K562 (cell line): ENCODE measurements at regions not wholly inside any gene's neighbourhood (a gene's known extent, or its start where the extent isn't known, plus 50 kb on each side); places are given as distances from the start of the nearest gene placed in this dataset.

Source experiments
- ATAC-seq: fragments of 200-7000 bp; cut with Tn5 transposase; 3 replicates; pipeline ENCODE4 v1.9.1; 2020; ENCODE audit warnings: moderate library complexity
- BruUV-seq: library from RNA; stranded (reverse); fragments of 400-500 nt; replicated peaks from 2 replicates; lab custom pipeline; 2021; lab: Mats Ljungman, UMichigan
- CTCF ChIA-PET: fragments of 300-600 bp; formaldehyde crosslinking; extraction: SDS; loops from one replicate; lab custom pipeline; 2021; ENCODE audit warnings: low intra/inter-chr PET ratio; lab: Yijun Ruan, JAX
- POLR2A ChIA-PET: fragments of 300-600, 350-650 bp; sonication (Branson Sonifier 250); formaldehyde crosslinking; extraction: SDS; loops from one replicate; lab custom pipeline; 2021; ENCODE audit warnings: antibody characterized with exemption, inconsistent platforms; lab: Yijun Ruan, JAX
- DNase-seq, 4 experiments: peaks; one replicate each; pipeline versions ENCODE4 v3.0.0 to v3.0.0-alpha.2; 2011 to 2018; ENCODE audit warnings: low spot score in 3 of 4, mixed read lengths in 3 of 4; ENCODE audit errors: extremely low read depth in 1 of 4
- FAIRE-seq: peaks from 2 replicates; lab custom pipeline; 2011; peaks lifted over from hg19 to GRCh38; lab: Jason Lieb, UNC
- H2AFZ ChIP-seq: 2 replicates; pipeline ENCODE4 v1.6.0; 2011; ENCODE audit warnings: low read depth, low read length, control low read depth, inconsistent platforms
- H3K27ac ChIP-seq: fragments of 200-600 bp; 3 replicates; pipeline ENCODE4 v1.8.0; 2011; ENCODE audit warnings: low read depth, mild to moderate bottlenecking, control low read depth, inconsistent platforms, low read length, moderate library complexity, mixed read lengths; ENCODE audit errors: extremely low read depth
- H3K27me3 ChIP-seq, 2 experiments: fragments of 300-600 bp in 1 of 2; 2 replicates in 1 of 2; 3 replicates in 1 of 2; pipeline versions ENCODE4 v1.6.0 to v1.8.0; 2011; ENCODE audit warnings: inconsistent platforms in 2 of 2, low read length in 2 of 2, mild to moderate bottlenecking in 1 of 2, mixed read lengths in 1 of 2, moderate library complexity in 1 of 2; ENCODE audit not compliant: control insufficient read depth in 2 of 2, insufficient read depth in 2 of 2
- H3K36me3 ChIP-seq: fragments of 300-600 bp; 3 replicates; pipeline ENCODE4 v1.8.0; 2011; ENCODE audit warnings: mild to moderate bottlenecking, low read length, inconsistent platforms; ENCODE audit not compliant: control insufficient read depth, insufficient read depth
- H3K4me1 ChIP-seq, 2 experiments: fragments of 200-600 bp in 1 of 2; replicated peaks in 1 of 2; 2 replicates in 1 of 2; 3 replicates in 1 of 2; pipeline versions ENCODE4 v1.5.1 to v1.8.0; 2011; ENCODE audit warnings: inconsistent platforms in 2 of 2, low read length in 2 of 2, mild to moderate bottlenecking in 1 of 2, mixed read lengths in 1 of 2, moderate library complexity in 1 of 2; ENCODE audit not compliant: control insufficient read depth in 2 of 2, insufficient read depth in 2 of 2
- H3K4me2 ChIP-seq: 2 replicates; pipeline ENCODE4 v1.6.1; 2011; ENCODE audit warnings: low read length, control low read depth, inconsistent platforms, mixed read lengths; ENCODE audit not compliant: insufficient read depth
- H3K4me3 ChIP-seq: fragments of 200-600 bp; sonication (generic), shearing (Covaris generic); 2 replicates; pipeline ENCODE4 v1.5.1; 2016; ENCODE audit warnings: control low read depth, inconsistent platforms
- H3K79me2 ChIP-seq: fragments of 200-600 bp; 3 replicates; pipeline ENCODE4 v1.8.0; 2011; ENCODE audit warnings: low read length, inconsistent platforms; ENCODE audit not compliant: control insufficient read depth, insufficient read depth
- H3K9ac ChIP-seq, 2 experiments: 2 replicates each; pipeline versions ENCODE4 v1.6.0 to v1.6.1; 2011; ENCODE audit warnings: low read depth in 2 of 2, low read length in 2 of 2, control low read depth in 1 of 2, inconsistent platforms in 1 of 2, mild to moderate bottlenecking in 1 of 2, mixed read lengths in 1 of 2; ENCODE audit not compliant: insufficient read depth in 1 of 2
- H3K9me1 ChIP-seq: one replicate; pipeline ENCODE4 v1.6.0; 2011; ENCODE audit warnings: inconsistent platforms, mild to moderate bottlenecking, low read length, moderate library complexity; ENCODE audit not compliant: control insufficient read depth, insufficient read depth
- H3K9me3 ChIP-seq: replicated peaks from 2 replicates; pipeline ENCODE4 v1.5.1; 2011; ENCODE audit warnings: low read depth, low read length, inconsistent platforms; ENCODE audit not compliant: control insufficient read depth, insufficient read depth
- H4K20me1 ChIP-seq: replicated peaks from 2 replicates; pipeline ENCODE4 v1.6.1; 2011; ENCODE audit warnings: low read length, inconsistent platforms, mixed read lengths; ENCODE audit not compliant: control insufficient read depth, insufficient read depth
- BRCA1 ChIP-seq, 2 experiments: fragments of 450-650 bp in 1 of 2; sonication (generic) in 1 of 2; formaldehyde crosslinking in 1 of 2; IDR thresholded peaks; 2 replicates each; pipeline versions ENCODE4 v1.5.0 to v1.6.1; 2017 to 2020; ENCODE audit warnings: mild to moderate bottlenecking in 1 of 2, missing genetic modification reagents in 1 of 2
- NFRKB ChIP-seq: fragments of 450-650 bp; IDR thresholded peaks from 2 replicates; pipeline ENCODE4 v1.6.1; 2016; ENCODE audit warnings: low read depth
- SMARCA4 ChIP-seq: fragments of 450-650 bp; IDR thresholded peaks from 2 replicates; pipeline ENCODE4 v1.6.1; 2016
- TCF7 ChIP-seq: sonication (generic); IDR thresholded peaks from 2 replicates; pipeline ENCODE4 v1.6.1; 2016; ENCODE audit warnings: antibody characterized with exemption, borderline replicate concordance
- ZEB2 ChIP-seq: fragments of 450-650 bp; IDR thresholded peaks from 2 replicates; pipeline ENCODE4 v1.6.1; 2016
- ZNF408 ChIP-seq: fragments of 250-450 bp; sonication (Bioruptor Pico); IDR thresholded peaks from 2 replicates; pipeline ENCODE4 v1.4.0; 2020; ENCODE audit warnings: low read depth, mild to moderate bottlenecking, moderate library complexity
- WGBS: fragments of 100-300 bp; shearing (Covaris generic); methylation state at CpG from one replicate; pipeline ENCODE4 v1.1.6; 2016; ENCODE audit warnings: low coverage, mixed read lengths; ENCODE audit not compliant: insufficient coverage; ENCODE audit errors: missing lambda C conversion rate; 5-methylcytosine and 5-hydroxymethylcytosine counted together
- in situ Hi-C: fragments of 300-500 bp; cut with MboI; formaldehyde crosslinking; loops from 4 replicates; pipeline ENCODE4 v1.15.0; 2018; ENCODE audit warnings: inconsistent platforms, mixed read lengths
- intact Hi-C: fragments of 100-400 bp; cut with micrococcal nuclease; formaldehyde crosslinking; loops from 2 replicates; pipeline ENCODE4 v1.14.2; 2022
- TF ChIP-seq, protein P1 (sequence below), 3 experiments: fragments of 200-800 bp in 1 of 3; sonication (Bioruptor generic) in 1 of 3; sonication (generic) in 1 of 3; formaldehyde crosslinking in 1 of 3; IDR thresholded peaks; 2 replicates each; pipeline versions ENCODE4 v1.6.1 to v1.8.0; 2016 to 2022; ENCODE audit warnings: mild to moderate bottlenecking in 2 of 3, missing compliant biosample characterization in 2 of 3, missing genetic modification characterization in 2 of 3, missing genetic modification reagents in 1 of 3
- TF ChIP-seq, protein P2 (sequence below): sonication (generic); formaldehyde crosslinking; IDR thresholded peaks from 2 replicates; pipeline ENCODE4 v1.8.0; 2023; ENCODE audit warnings: mild to moderate bottlenecking, missing genetic modification reagents

DNA sequence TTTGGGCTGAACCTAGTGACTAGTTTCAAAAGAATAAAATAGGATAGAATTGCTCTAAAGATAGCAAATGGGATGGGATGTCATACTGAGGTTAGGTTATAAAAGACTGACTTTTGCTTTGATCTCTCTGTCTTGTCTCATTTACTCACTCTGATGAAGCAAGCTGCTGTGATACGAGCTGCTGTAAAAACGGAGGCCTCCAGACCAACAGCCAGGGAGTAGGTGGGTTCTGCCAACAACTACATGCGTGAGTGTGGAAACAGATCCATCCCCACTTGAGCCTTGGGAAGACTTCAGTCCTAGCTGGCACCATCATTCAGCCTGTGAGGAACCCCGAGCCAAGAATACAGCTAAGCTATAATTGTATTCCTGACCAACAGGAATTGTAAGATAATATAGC is 373.9 kb upstream of the CA10 start:
- no peak for ATAC-seq
- TF ChIP-seq ZEB2 (no peak), ZNF408 (CRISPR knock-in tag) (no peak)

DNA sequence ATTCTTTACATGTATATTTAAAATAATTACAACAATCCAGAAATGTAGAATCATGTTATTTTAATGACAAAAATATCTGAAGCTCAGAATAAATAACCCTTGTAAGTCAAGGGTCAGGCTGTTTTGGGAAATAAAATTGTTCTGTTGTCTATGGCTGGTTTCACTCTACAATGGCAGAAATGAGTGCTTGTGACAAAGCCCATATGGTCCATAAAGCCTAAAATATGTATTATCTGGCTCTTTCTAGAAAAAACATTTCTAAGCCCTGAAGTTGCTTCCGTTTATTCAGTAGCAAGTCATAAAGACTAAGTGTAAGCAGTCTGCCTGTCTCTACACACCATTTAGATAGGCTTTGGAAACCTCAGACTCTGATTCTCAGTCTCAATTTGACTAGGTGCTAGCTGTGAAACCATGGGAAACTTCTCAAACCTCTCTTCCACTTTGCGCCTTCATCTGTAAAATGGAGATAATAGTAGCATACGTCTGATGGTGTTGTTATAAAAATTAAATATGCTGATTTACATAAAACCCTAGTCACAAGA is 365.7 kb upstream of the CA10 start:
- intact Hi-C loops, result no loop called here
- WGBS, result 3% methylated on average over 3 of the region's 3 CpGs
- no peaks in the 10 kb centered on the region for H3K27me3 ChIP-seq
- H3K36me3 ChIP-seq, result no peaks in the 10 kb centered on the region
- ChIA-PET CTCF (no interaction called here), POLR2A (no interaction called here)
- no peak overlapping the region for H3K4me2 ChIP-seq
- ATAC-seq (no peak), DNase-seq (no peak), FAIRE-seq (no peak)
- no peaks in the 10 kb centered on the region for H3K9me1 ChIP-seq
- TF ChIP-seq SMARCA4 (no peak), NFRKB (no peak), BRCA1 (IDR thresholded peaks at IDR 0.05) (no peak), BRCA1 (CRISPR knock-in tag; IDR thresholded peaks at IDR 0.05) (no peak), TCF7 (no peak)
- TF ChIP-seq, protein P1, sequence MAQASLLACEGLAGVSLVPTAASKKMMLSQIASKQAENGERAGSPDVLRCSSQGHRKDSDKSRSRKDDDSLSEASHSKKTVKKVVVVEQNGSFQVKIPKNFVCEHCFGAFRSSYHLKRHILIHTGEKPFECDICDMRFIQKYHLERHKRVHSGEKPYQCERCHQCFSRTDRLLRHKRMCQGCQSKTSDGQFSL (CRISPR knock-in tag; IDR thresholded peaks at IDR 0.05), result no peak
- TF ChIP-seq, protein P1 (tag; IDR thresholded peaks at IDR 0.05), result no peak
- TF ChIP-seq, protein P2, sequence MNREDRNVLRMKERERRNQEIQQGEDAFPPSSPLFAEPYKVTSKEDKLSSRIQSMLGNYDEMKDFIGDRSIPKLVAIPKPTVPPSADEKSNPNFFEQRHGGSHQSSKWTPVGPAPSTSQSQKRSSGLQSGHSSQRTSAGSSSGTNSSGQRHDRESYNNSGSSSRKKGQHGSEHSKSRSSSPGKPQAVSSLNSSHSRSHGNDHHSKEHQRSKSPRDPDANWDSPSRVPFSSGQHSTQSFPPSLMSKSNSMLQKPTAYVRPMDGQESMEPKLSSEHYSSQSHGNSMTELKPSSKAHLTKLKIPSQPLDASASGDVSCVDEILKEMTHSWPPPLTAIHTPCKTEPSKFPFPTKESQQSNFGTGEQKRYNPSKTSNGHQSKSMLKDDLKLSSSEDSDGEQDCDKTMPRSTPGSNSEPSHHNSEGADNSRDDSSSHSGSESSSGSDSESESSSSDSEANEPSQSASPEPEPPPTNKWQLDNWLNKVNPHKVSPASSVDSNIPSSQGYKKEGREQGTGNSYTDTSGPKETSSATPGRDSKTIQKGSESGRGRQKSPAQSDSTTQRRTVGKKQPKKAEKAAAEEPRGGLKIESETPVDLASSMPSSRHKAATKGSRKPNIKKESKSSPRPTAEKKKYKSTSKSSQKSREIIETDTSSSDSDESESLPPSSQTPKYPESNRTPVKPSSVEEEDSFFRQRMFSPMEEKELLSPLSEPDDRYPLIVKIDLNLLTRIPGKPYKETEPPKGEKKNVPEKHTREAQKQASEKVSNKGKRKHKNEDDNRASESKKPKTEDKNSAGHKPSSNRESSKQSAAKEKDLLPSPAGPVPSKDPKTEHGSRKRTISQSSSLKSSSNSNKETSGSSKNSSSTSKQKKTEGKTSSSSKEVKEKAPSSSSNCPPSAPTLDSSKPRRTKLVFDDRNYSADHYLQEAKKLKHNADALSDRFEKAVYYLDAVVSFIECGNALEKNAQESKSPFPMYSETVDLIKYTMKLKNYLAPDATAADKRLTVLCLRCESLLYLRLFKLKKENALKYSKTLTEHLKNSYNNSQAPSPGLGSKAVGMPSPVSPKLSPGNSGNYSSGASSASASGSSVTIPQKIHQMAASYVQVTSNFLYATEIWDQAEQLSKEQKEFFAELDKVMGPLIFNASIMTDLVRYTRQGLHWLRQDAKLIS (CRISPR knock-in tag), result no peak
- BruUV-seq, result no TSS peak
- no peaks in the 10 kb centered on the region for H4K20me1 ChIP-seq
- no peak overlapping the region for H3K9ac ChIP-seq
- no peaks in the 10 kb centered on the region for H3K4me1 ChIP-seq
- H3K79me2 ChIP-seq, result no peaks in the 10 kb centered on the region
- in situ Hi-C loops, result no loop called here
- no peaks in the 10 kb centered on the region for H3K9me3 ChIP-seq
- H3K27ac ChIP-seq, result no peak overlapping the region
- no peak overlapping the region for H2AFZ ChIP-seq
- no peak overlapping the region for H3K4me3 ChIP-seq

More for the DNA sequence above, 373.9 kb upstream of the CA10 start:
- ChIA-PET POLR2A (no interaction called here), CTCF (no interaction called here)
- Histone ChIP-seq H2AFZ (no peak overlapping the region), H3K9ac (no peak overlapping the region), H3K4me2 (no peak overlapping the region), H3K9me3 (no peaks in the 10 kb centered on the region), H3K27ac (no peak overlapping the region), H3K27me3 (no peaks in the 10 kb centered on the region), H4K20me1 (no peaks in the 10 kb centered on the region), H3K36me3 (no peaks in the 10 kb centered on the region), H3K9me1 (no peaks in the 10 kb centered on the region), H3K79me2 (no peaks in the 10 kb centered on the region), H3K4me1 (no peaks in the 10 kb centered on the region), H3K4me3 (no peak overlapping the region)
- no peak for FAIRE-seq
- WGBS, result 0% methylated on average over 4 of the region's 4 CpGs
- DNase-seq, result no peak
- BruUV-seq, result no TSS peak
- in situ Hi-C loops (no loop called here), intact Hi-C loops (no loop called here)
